Mucosa of descending colon (tissue), 3 donors: ENCODE measurements at regions not wholly inside any gene's neighbourhood (a gene's known extent, or its start where the extent isn't known, plus 50 kb on each side); places are given as distances from the start of the nearest gene placed in this dataset.

Source experiments
- ATAC-seq: fragments of 200-7000 bp; cut with Tn5 transposase; one replicate; pipeline ENCODE4 v1.9.1; 2020; ENCODE audit warnings: mild to moderate bottlenecking, moderate library complexity
- DNase-seq, 3 donors: peaks; one replicate each; pipeline ENCODE4 v3.0.0-alpha.2; 2020
- H3K36me3 ChIP-seq: fragments of 200-600 bp; one replicate; pipeline ENCODE4 v1.8.0; 2021; ENCODE audit warnings: low read depth, mild to moderate bottlenecking
- H3K4me1 ChIP-seq: fragments of 200-600 bp; one replicate; pipeline ENCODE4 v1.8.0; 2021; ENCODE audit warnings: low read depth, mild to moderate bottlenecking
- H3K4me3 ChIP-seq: fragments of 200-600 bp; one replicate; pipeline ENCODE4 v1.8.0; 2021; ENCODE audit warnings: mild to moderate bottlenecking
- H3K9me3 ChIP-seq: fragments of 200-600 bp; one replicate; pipeline ENCODE4 v1.8.0; 2021; ENCODE audit warnings: mild to moderate bottlenecking
- CTCF ChIP-seq: fragments of 200-600 bp; IDR thresholded peaks from one replicate; pipeline ENCODE4 v1.8.0; 2022; ENCODE audit warnings: antibody characterized with exemption, mild to moderate bottlenecking
- intact Hi-C, 2 donors: fragments of 100-400 bp; cut with DNase I in 1 of 2; cut with micrococcal nuclease in 1 of 2; formaldehyde crosslinking; loops; one replicate each; pipeline versions ENCODE4 v1.11.0 to v1.11.1; 2022; cut with DNase I, micrococcal nuclease
- donor health status: DM: no; HTN: no; CAD: no; lungs with moderate emphysema.
- donor health status: DM: no; HTN: no; CAD: no.
- donor health status: DM: no; HTN: yes; CAD: no.

- no peak for TF ChIP-seq CTCF
- no peaks in the 10 kb centered on the region for H3K9me3 ChIP-seq
- intact Hi-C loops = no loop called here
- DNase-seq (no peak), ATAC-seq (no peak)
- H3K4me1 ChIP-seq = no peaks in the 10 kb centered on the region
- H3K36me3 ChIP-seq = no peaks in the 10 kb centered on the region
- H3K4me3 ChIP-seq = no peak overlapping the region
Measured at GRCh38 chr13:71254384-71254783, 612.6 kb downstream of the DACH1 start.

GRCh38 chr13:71252184-71252704 is 614.8 kb downstream of the DACH1 start:
- H3K4me3 ChIP-seq = no peak overlapping the region
- H3K9me3 ChIP-seq = no peaks in the 10 kb centered on the region
- intact Hi-C loops = no loop called here
- no peaks in the 10 kb centered on the region for H3K36me3 ChIP-seq
- no peaks in the 10 kb centered on the region for H3K4me1 ChIP-seq
- DNase-seq = no peak
- ATAC-seq = peak; percentile 59
- no peak for TF ChIP-seq CTCF

- no peak for TF ChIP-seq CTCF
- ATAC-seq (no peak), DNase-seq (no peak)
- no peak overlapping the region for H3K4me3 ChIP-seq
- H3K9me3 ChIP-seq = no peaks in the 10 kb centered on the region
- no peaks in the 10 kb centered on the region for H3K36me3 ChIP-seq
- no peaks in the 10 kb centered on the region for H3K4me1 ChIP-seq
- intact Hi-C loops = no loop called here
Measured at GRCh38 chr13:71251292-71251951, 615.6 kb downstream of the DACH1 start.

- intact Hi-C loops = no loop called here
- no peaks in the 10 kb centered on the region for H3K36me3 ChIP-seq
- DNase-seq = no peak
- no peaks in the 10 kb centered on the region for H3K9me3 ChIP-seq
- no peak for ATAC-seq
- H3K4me3 ChIP-seq = no peak overlapping the region
- no peak for TF ChIP-seq CTCF
- H3K4me1 ChIP-seq = no peaks in the 10 kb centered on the region
Measured at GRCh38 chr13:71249011-71249410, 618.0 kb downstream of the DACH1 start.

- ATAC-seq (no peak), DNase-seq (no peak)
- intact Hi-C loops = no loop called here
- no peaks in the 10 kb centered on the region for H3K4me1 ChIP-seq
- no peaks in the 10 kb centered on the region for H3K9me3 ChIP-seq
- no peak overlapping the region for H3K4me3 ChIP-seq
- no peak for TF ChIP-seq CTCF
- no peaks in the 10 kb centered on the region for H3K36me3 ChIP-seq
Measured at GRCh38 chr13:71244161-71244560, 622.8 kb downstream of the DACH1 start.
